WTC11 (cell line): ENCODE measurements at regions not wholly inside any gene's neighbourhood (a gene's known extent, or its start where the extent isn't known, plus 50 kb on each side); places are given as distances from the start of the nearest gene placed in this dataset.
"Not testable (repeated sequence)": the region's sequence is repeated elsewhere in the genome, so short reads cannot be mapped to it uniquely, and the experiment has no call there.

Experiments used
- ATAC-seq: fragments of 200-7000 bp; cut with Tn5 transposase; 2 replicates; pipeline ENCODE4 v1.10.0; 2021; ENCODE audit warnings: mild to moderate bottlenecking, moderate library complexity
- CTCF ChIA-PET: fragments of 300-600 bp; sonication (Branson Sonifier 250); formaldehyde crosslinking; loops from one replicate; lab custom pipeline; 2021; ENCODE audit warnings: antibody characterized with exemption; lab: Charles Lee
- POLR2A ChIA-PET: fragments of 350-600 bp; sonication (Branson Sonifier 250); formaldehyde crosslinking; loops from one replicate; lab custom pipeline; 2021; ENCODE audit warnings: antibody characterized with exemption; lab: Charles Lee
- DNase-seq: peaks from one replicate; pipeline ENCODE4 v3.0.0; 2021; ENCODE audit warnings: low spot score
- H3K27ac Mint-ChIP-seq: 2 replicates; pipeline ENCODE4 v1.8.0; 2021; ENCODE audit warnings: mixed read lengths
- H3K27me3 Mint-ChIP-seq: 2 replicates; pipeline ENCODE4 v1.8.0; 2021; ENCODE audit warnings: low read depth, mild to moderate bottlenecking, moderate library complexity, mixed read lengths
- H3K36me3 Mint-ChIP-seq: 2 replicates; pipeline ENCODE4 v1.8.0; 2021; ENCODE audit warnings: mixed read lengths
- H3K4me1 Mint-ChIP-seq: 2 replicates; pipeline ENCODE4 v1.8.0; 2022; ENCODE audit warnings: mixed read lengths
- H3K4me3 Mint-ChIP-seq: 2 replicates; pipeline ENCODE4 v1.8.0; 2021; ENCODE audit warnings: mild to moderate bottlenecking, moderate library complexity, mixed read lengths
- H3K9me3 Mint-ChIP-seq: 2 replicates; pipeline ENCODE4 v1.8.0; 2021; ENCODE audit warnings: mixed read lengths
- ARID4B ChIP-seq: sonication (generic); formaldehyde crosslinking; IDR thresholded peaks from 2 replicates; pipeline ENCODE4 v1.8.0; 2023; ENCODE audit warnings: missing genetic modification reagents, mild to moderate bottlenecking, borderline replicate concordance
- CTCF ChIP-seq: fragments of 200-600 bp; IDR thresholded peaks from 2 replicates; pipeline ENCODE4 v1.8.0; 2022; ENCODE audit warnings: antibody characterized with exemption
- GABPB1 ChIP-seq: sonication (generic); formaldehyde crosslinking; IDR thresholded peaks from 2 replicates; pipeline ENCODE4 v1.8.1; 2023; ENCODE audit warnings: mild to moderate bottlenecking, missing genetic modification reagents
- HMGA2 ChIP-seq: fragments of 250-450 bp; sonication (Bioruptor Pico); IDR thresholded peaks from 2 replicates; pipeline ENCODE4 v1.4.0; 2021; ENCODE audit warnings: mild to moderate bottlenecking, moderate library complexity
- MYBL2 ChIP-seq: sonication (generic); formaldehyde crosslinking; IDR thresholded peaks from 2 replicates; pipeline ENCODE4 v1.8.1; 2023; ENCODE audit warnings: mild to moderate bottlenecking, moderate library complexity, missing genetic modification reagents
- NFATC4 ChIP-seq: fragments of 250-450 bp; sonication (Bioruptor Pico); IDR thresholded peaks from 2 replicates; pipeline ENCODE4 v1.9.0; 2021; ENCODE audit warnings: mild to moderate bottlenecking
- NFYB ChIP-seq: sonication (generic); formaldehyde crosslinking; conservative IDR thresholded peaks from 2 replicates; pipeline ENCODE4 v1.8.0; 2022; ENCODE audit warnings: low read depth, missing genetic modification reagents
- PRDM15 ChIP-seq: sonication (generic); formaldehyde crosslinking; IDR thresholded peaks from 2 replicates; pipeline ENCODE4 v1.8.0; 2022; ENCODE audit warnings: missing genetic modification reagents
- SMAD3 ChIP-seq: sonication (generic); formaldehyde crosslinking; IDR thresholded peaks from 2 replicates; pipeline ENCODE4 v1.8.0; 2022; ENCODE audit warnings: missing genetic modification reagents, mild to moderate bottlenecking, borderline replicate concordance
- TEAD4 ChIP-seq: sonication (generic); formaldehyde crosslinking; IDR thresholded peaks from 2 replicates; pipeline ENCODE4 v1.8.0; 2022; ENCODE audit warnings: mild to moderate bottlenecking, missing genetic modification reagents
- USF2 ChIP-seq: sonication (generic); formaldehyde crosslinking; IDR thresholded peaks from 2 replicates; pipeline ENCODE4 v1.8.1; 2023; ENCODE audit warnings: mild to moderate bottlenecking, missing genetic modification reagents, moderate library complexity
- ZNF138 ChIP-seq: sonication (generic); formaldehyde crosslinking; conservative IDR thresholded peaks from 2 replicates; pipeline ENCODE4 v1.8.1; 2022; ENCODE audit warnings: mild to moderate bottlenecking, moderate library complexity, missing genetic modification reagents
- ZNF219 ChIP-seq: sonication (generic); formaldehyde crosslinking; IDR thresholded peaks from 2 replicates; pipeline ENCODE4 v1.8.0; 2023; ENCODE audit warnings: missing genetic modification reagents, mild to moderate bottlenecking, borderline replicate concordance
- TF ChIP-seq, protein P1 (sequence below): sonication (generic); formaldehyde crosslinking; IDR thresholded peaks from 2 replicates; pipeline ENCODE4 v1.8.0; 2022; ENCODE audit warnings: mild to moderate bottlenecking, missing genetic modification reagents
- TF ChIP-seq, protein P2 (sequence below): sonication (generic); formaldehyde crosslinking; IDR thresholded peaks from 2 replicates; pipeline ENCODE4 v1.8.0; 2023; ENCODE audit warnings: missing genetic modification reagents
- TF ChIP-seq, protein P3 (sequence below): sonication (generic); formaldehyde crosslinking; IDR thresholded peaks from 2 replicates; pipeline ENCODE4 v1.8.0; 2022; ENCODE audit warnings: mild to moderate bottlenecking, missing genetic modification reagents

DNA sequence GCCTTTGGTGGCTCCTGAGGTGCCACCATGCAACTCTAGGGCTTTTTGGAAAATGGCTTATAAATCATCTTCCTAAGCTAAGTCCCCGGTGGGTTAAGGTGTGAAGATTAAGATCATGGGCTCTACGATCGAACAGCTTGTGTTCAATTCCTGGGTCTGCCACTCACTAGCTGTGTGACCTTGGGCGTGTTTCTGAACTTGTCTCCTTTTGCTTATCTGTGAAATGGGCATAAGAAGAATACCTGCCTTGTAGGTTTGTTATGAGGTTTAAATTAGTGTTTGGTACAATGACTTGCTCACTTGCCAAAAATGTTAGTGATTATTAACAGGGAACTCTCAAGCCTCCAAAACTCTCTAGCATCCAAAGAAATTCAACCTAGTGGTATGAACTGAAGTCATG lies 119.2 kb upstream of the PITX1 start:
- H3K27ac Mint-ChIP-seq: no peak overlapping the region
- no peak for DNase-seq
- H3K4me3 Mint-ChIP-seq: no peak overlapping the region
- H3K27me3 Mint-ChIP-seq: no peaks in the 10 kb centered on the region; the same call in 1 of the 2 replicates
- no peaks in the 10 kb centered on the region for H3K4me1 Mint-ChIP-seq
- peaks cover 12% of the 10 kb centered on the region; the same call in 1 of the 2 replicates for H3K9me3 Mint-ChIP-seq
- H3K36me3 Mint-ChIP-seq: no peaks in the 10 kb centered on the region
- CTCF ChIA-PET: no interaction called here
- ATAC-seq: no peak
- TF ChIP-seq, protein P1, sequence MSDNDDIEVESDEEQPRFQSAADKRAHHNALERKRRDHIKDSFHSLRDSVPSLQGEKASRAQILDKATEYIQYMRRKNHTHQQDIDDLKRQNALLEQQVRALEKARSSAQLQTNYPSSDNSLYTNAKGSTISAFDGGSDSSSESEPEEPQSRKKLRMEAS (CRISPR knock-in tag): no peak
- no peak for TF ChIP-seq ZNF138
- no peak for TF ChIP-seq SMAD3 (CRISPR knock-in tag)
- TF ChIP-seq PRDM15 (CRISPR knock-in tag): no peak
- no peak for TF ChIP-seq HMGA2 (CRISPR knock-in tag)
- no peak for TF ChIP-seq NFYB
- TF ChIP-seq ARID4B (CRISPR knock-in tag): no peak
- TF ChIP-seq MYBL2 (CRISPR knock-in tag): no peak
- TF ChIP-seq ZNF219 (CRISPR knock-in tag): no peak
- TF ChIP-seq, protein P2, sequence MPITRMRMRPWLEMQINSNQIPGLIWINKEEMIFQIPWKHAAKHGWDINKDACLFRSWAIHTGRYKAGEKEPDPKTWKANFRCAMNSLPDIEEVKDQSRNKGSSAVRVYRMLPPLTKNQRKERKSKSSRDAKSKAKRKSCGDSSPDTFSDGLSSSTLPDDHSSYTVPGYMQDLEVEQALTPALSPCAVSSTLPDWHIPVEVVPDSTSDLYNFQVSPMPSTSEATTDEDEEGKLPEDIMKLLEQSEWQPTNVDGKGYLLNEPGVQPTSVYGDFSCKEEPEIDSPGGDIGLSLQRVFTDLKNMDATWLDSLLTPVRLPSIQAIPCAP (CRISPR knock-in tag): no peak
- TF ChIP-seq CTCF: no peak
- no peak for TF ChIP-seq NFATC4 (CRISPR knock-in tag)
- TF ChIP-seq TEAD4: no peak
- TF ChIP-seq GABPB1 (CRISPR knock-in tag): no peak
- no peak for TF ChIP-seq USF2 (CRISPR knock-in tag)
- TF ChIP-seq, protein P3, sequence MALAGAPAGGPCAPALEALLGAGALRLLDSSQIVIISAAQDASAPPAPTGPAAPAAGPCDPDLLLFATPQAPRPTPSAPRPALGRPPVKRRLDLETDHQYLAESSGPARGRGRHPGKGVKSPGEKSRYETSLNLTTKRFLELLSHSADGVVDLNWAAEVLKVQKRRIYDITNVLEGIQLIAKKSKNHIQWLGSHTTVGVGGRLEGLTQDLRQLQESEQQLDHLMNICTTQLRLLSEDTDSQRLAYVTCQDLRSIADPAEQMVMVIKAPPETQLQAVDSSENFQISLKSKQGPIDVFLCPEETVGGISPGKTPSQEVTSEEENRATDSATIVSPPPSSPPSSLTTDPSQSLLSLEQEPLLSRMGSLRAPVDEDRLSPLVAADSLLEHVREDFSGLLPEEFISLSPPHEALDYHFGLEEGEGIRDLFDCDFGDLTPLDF (CRISPR knock-in tag): no peak
- POLR2A ChIA-PET: no interaction called here

DNA sequence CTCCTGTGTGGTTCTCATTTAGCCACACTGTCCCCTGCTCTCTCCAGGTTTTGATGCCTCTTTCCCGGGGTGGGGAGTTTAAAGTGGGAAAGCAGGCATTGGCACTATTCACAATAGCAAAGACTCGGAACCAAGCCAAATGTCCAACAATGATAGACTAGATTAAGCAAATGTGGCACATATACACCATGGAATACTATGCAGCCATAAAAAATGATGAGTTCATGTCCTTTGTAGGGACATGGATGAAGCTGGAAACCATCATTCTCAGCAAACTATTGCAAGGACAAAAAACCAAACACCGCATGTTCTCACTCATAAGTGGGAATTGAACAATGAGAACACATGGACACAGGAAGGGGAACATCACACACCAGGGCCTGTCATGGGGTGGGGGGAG lies 117.6 kb upstream of the PITX1 start:
- CTCF ChIA-PET, H3K27me3 Mint-ChIP-seq, H3K36me3 Mint-ChIP-seq, DNase-seq, POLR2A ChIA-PET, H3K4me1 Mint-ChIP-seq, H3K27ac Mint-ChIP-seq, H3K4me3 Mint-ChIP-seq, ATAC-seq: not testable (repeated sequence)
- peaks cover 18% of the 10 kb centered on the region for H3K9me3 Mint-ChIP-seq
